HG03097 (cell line): ENCODE measurements at regions not wholly inside any gene's neighbourhood (a gene's known extent, or its start where the extent isn't known, plus 50 kb on each side); places are given as distances from the start of the nearest gene placed in this dataset.
"Not testable (repeated sequence)": the region's sequence is repeated elsewhere in the genome, so short reads cannot be mapped to it uniquely, and the experiment has no call there.

ENCODE experiments used
- ATAC-seq: cut with Tn5 transposase; IDR thresholded peaks from one replicate; pipeline ENCODE4 v1.9.1; 2021; ENCODE audit not compliant: unreplicated experiment, low FRiP score

DNA sequence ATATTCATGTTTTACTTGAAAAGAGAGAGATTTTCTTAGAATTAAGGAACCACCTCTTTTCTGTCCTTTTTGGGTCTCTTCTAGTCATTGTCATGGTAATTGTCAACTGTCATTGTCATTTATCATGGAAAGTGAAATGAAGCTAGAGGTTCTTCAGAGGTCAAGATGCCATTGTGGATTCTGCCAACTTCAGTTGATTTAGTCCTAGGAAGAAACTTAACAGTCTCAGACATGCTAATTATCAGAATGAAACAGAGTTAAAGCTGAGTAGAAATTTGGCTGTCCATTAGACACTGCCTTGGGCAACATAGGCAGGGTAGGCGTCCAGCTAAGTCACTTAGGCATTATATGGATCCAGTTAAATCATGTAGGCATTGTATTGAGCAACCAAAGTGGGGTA is 796.1 kb upstream of the ADGRL3 start:
- ATAC-seq: no peak

DNA sequence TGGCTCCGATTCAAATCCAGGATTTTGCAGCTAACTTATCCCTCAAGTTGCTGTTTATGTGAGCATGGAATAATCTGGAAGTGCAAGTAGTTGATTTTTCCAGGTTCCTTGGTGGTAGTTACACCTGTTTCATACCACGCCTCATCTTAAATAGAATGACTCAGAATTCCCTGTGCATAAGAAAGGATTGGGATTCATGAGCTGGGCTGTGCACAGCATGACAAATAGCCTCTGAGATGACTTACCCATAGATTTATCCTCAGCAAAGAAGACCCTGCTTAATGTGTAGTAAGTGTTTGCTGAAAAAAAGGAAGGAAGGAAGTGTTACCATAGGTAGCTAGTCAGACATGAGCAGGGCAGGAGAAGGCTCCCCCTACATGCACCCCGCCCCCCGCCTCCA is 777.7 kb upstream of the ADGRL3 start:
- ATAC-seq: no peak

DNA sequence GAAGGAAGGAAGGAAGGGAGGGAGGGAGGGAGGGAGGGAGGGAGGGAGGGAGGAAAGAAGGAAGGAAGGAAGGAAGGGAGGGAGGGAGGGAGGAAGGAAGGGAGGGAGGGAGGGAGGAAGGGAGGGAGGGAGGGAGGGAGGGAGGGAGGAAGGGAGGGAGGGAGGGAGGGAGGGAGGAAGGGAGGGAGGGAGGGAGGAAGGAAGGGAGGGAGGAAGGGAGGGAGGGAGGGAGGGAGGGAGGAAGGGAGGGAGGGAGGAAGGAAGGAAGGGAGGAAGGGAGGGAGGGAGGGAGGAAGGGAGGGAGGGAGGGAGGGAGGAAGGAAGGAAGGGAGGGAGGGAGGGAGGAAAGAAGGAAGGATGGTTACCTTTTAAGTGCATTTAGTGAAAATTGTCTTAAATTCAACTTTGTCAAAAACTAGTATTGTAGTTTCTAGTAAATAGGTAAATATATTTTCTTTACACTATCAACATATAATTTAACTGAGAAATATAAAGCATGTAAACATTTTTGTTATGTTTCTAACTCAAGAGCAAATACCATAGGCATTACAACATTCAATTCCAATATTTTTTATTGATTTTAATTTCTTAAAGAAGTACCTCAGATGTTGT is 776.4 kb upstream of the ADGRL3 start:
- not testable (repeated sequence) for ATAC-seq

DNA sequence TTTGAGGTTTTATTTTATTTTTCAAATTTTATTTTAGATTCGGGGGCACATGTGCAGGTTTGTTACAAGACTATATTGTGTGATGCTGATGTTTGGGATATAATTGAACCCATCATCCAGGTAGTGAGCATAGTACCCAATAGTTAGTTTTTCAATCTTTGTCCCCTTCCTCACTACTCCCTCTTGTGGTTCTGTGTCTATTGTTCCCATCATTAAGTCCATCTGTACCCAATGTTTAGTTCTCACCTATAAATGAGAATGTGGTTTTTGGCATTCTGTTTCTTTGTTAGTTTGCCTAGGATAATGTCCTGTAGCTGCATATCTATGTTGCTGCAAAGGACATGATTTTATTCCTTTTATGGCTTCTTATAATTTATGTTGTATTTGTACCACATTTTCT is 767.2 kb upstream of the ADGRL3 start:
- no peak for ATAC-seq

DNA sequence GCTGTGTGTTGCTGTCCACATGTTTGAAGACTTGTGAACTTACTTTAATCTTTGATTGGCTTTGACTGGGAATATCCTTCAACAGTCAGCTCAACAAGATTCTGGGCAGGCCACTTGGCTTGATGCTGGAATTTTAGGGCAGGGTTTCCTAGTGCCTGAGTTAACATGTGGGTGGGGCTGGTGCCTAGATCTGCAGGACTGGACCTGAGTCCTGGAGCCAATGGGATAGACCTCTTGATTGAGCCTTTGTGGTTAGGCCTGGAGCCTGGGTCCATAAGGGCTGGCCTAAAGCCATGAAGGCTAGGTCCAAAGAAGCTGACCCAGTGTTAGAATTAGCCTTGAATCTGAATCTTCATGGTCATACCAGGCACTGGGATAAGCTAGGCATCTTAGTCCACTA is 757.1 kb upstream of the ADGRL3 start:
- ATAC-seq: no peak

DNA sequence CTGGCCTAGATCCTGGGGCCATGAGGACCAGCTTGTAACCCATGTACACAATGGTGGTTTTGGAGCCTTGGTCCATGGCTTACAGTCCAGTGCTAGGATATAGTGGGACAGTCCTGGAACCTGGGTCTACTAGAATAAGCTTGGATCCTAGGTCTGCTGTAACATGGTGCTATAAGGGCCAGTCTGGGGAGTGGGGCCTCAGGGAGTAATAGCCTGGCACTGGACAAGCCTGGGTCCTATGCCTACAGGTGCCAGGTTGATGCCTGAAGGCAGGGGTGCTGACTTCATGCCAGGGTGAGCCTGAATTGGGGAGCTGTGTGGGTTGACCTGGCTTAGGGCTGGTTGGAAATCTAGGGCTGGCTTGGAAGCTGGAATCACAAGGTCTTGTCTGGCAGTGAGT is 756.3 kb upstream of the ADGRL3 start:
- no peak for ATAC-seq

DNA sequence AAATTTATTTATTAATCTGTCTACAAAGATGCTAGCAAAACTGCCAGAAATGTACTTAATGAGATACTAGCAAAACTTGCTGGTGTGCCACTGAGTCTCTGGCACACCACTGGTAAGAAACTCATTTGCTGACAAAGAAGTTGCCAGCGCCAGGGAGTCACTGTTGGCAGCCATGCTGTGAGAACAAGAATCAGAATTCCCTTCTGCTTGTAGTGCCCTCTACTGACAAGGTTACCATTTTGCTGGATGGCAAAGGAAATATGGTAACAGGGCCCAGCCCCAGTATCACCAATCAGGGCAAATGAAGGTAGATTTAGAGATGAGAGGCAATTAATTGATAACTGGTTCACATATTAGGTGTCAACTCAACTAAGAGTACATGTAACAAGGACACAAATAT is 750.1 kb upstream of the ADGRL3 start:
- no peak for ATAC-seq

DNA sequence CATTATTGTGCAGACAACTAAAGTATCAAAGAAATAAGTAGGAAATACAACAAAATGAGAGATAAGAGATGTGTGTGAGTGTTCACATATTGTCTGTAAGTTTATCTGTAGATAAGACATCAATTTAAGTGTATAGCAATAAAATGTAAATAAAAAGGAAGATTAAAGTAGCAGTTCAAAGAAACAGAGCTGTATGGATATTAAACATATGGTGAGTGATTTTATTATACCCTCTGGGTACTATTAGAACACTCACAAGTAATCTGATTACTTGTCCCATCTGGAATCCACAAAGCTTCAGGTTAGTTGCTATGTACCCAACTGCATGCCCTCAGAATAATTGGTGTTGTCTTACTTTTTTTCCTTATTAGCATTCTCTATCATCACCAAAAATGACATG is 747.9 kb upstream of the ADGRL3 start:
- no peak for ATAC-seq

DNA sequence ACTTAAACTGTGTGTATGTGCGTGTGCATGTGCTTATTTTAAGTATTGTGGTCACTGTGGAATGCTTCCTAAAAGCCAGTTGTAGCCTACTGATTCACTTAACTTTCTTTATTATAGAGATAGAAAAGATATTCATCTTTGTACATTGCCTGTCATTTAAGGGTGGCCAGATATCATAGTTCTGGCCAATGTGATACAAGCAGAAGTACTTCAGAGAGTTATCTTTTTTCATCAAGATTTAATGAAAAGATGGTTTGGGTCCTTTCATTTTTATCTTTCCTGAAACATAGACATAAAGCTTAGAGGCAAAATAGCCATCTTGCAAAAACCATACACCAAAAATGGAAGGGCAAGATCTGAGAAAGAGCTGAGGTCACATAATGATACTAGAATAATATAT is 744.7 kb upstream of the ADGRL3 start:
- no peak for ATAC-seq

DNA sequence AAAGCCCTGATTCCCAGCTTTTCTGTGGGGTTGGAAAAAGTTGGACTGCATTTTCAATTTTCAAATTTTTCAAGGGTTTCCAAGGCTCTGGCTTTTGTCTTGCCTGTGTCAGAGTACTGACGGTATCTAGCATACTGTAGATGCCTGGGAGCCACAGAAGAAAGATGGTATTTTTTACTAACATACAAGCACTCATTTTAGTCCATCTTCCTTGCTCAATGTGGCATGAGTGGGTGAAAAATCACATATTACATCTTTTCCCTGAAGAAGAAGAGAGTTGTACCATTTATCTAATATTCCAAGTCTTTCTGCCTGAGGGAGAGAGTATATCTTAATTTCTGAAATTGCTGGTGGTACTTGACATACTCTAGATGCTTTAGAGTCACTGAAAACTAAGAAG is 738.6 kb upstream of the ADGRL3 start:
- ATAC-seq: no peak

DNA sequence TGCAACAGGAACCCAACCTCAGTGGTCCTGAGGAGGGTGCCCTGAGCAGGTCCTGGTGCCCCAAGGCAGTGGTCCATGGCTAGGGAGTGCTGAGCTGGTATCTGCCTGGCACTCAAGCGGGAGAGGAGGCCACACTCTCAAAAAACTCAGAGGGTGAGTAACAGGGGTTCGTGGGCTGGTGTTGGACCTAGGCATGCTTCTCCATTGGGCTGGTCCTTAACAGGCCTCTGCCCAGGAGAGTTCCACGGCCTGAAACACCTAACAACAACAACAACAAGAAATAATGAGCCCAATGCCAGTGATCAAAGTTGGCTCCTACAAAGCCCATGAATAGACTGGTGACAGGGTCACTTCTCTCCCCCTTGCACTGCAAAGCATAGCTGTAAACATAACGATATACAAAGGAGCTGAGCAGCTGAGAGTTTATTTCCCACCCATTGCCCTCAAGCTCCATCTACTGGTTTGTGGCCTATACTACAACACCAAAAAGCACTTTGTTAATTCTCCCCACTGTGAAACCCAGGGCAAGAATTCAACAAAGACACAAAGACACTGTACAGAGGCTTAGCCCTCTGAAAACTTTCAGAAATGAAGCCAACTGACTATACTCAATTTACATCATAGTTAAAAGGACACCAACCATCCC is 736.1 kb upstream of the ADGRL3 start:
- ATAC-seq: no peak

DNA sequence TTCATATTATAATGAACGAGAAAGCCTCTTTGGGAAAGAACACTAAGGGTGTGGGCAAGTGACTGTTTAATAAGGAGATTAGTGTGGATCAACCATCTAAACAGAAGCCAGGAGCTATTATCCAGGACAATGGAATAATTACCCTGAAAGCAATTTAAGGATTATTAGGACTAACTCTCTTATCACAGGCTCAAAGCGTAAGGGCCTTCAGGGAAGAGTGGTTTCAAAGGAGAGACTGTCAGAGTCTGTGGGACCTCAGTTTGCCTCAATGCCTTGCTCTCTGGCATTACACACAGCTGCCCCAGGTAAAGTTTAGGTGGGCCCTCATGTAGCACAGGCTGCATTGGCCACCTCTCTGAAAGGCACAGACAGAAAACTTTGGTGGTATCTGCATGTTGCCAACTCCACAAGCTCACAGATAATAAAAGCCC is 717.2 kb upstream of the ADGRL3 start:
- no peak for ATAC-seq

DNA sequence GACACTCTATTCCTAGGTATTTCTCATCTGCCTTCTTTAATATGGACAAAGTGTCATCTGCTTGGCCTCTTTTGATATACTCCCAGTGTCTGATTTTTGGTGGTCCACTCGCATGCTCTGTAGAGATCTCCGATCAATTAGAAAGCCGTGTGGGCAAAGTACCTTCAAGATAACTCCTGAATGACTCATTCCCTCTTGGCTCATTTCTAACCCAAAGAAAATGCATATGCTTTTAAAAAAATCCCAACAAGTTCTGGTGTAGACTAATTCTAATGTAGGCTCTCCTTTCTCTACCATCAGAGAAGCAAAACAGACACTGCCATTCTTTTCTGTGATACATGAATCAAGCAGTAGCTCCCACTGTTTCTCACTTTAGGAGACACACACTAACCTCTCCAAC is 714.9 kb upstream of the ADGRL3 start:
- ATAC-seq: no peak

DNA sequence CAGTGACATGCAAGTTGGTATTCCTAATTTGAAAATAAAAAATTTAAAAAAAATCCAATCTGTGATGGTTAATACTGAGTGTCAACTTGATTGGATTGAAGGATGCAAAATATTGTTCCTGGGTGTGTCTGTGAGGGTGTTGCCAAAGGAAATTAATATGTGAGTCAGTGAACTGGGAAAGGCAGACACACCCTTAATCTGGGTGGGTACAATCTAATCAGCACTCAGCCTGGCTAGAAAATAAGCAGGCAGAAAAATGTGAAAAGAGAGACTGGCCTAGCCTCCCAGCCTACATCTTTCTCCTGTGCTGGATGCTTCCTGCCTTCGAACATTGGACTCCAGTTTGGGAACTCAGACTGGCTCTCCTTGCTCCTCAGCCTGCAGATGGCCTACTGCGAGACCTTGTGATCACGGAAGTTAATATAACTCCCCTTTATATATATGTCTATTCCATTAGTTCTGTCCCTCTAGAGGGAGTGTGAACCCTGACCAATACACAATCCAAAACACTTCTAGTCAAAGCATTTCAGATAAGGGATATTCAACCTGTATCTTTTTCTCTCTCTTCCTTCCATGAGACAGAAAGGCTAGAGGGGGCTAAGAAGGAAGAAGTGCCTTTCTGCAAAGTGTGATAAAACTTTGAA is 712.9 kb upstream of the ADGRL3 start:
- ATAC-seq: not testable (repeated sequence)

DNA sequence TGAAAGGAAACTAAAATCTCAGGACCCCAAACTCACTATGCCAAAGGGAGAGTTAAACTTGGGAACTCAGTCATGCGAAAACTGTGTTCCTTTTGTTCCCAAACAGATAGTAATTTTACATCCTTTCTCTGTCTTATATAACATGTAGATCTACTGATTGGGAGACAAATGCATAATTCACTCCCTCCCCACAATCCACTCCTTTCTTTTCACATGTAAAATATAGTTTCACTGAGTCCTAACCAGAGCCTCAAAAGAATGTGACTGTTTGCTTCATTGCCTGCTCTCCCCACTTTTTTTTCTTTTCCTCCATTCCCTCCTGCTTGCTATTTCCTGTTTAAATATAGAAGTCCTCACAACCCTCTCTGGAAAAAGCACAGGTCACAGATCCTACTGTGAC is 699.3 kb upstream of the ADGRL3 start:
- ATAC-seq: no peak

DNA sequence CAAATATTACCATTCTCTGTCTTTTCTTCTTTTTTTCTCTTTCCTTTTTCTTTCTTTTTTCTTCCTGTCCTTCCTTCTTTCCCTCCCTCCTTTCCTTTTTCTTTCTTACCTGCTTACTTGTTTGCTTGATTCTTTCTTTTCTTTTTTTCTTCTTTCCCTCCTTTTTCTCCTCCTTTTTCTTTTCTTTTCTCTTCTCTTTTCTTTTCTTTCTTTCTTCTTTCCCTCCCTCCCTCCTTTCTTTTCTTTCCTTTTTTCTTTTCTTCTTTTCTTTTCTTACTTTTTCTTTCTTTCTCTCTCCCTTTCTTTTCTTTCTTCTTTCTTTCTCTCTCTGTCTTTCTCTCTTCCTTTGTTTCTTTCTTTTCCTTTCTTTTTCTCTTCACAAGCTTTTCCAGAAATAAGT is 697.4 kb upstream of the ADGRL3 start:
- ATAC-seq: no peak

DNA sequence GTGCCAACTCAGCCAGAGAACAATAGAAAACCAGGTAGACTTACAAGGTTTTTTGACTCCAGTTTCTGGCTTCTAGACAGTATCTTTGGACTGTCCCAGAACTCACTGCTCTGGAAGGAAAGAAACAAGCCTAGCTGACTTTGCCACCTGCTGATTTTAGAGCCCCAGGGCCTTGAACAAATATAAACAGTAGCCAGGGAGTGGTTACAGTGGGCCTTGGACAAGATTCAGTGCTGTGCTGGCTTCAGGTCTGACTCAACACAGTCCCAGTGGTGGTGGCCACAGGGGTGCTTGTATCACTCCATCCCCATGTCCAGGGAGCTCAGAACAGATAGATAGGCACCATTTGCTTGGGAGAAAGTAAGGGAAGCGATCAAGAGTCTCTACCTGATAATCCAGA is 694.1 kb upstream of the ADGRL3 start:
- ATAC-seq: no peak

DNA sequence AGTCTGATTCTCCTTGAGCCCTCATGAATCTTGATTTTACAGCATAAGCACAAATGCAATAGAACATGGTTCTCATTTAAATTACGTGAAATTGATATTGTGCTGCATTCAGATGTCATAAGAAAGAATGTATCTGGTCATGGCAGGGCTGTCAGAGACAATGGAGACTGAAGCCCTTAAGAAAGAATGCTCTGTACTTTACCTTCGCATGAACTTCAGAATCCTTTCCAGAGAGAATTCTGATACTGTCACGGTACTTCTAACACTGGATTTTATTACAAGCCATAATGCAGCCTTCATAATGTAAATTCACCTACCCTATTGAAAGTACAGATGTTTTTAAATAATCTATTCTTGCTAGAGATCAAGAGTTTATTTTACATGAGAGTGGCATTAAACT is 677.9 kb upstream of the ADGRL3 start:
- ATAC-seq: no peak

DNA sequence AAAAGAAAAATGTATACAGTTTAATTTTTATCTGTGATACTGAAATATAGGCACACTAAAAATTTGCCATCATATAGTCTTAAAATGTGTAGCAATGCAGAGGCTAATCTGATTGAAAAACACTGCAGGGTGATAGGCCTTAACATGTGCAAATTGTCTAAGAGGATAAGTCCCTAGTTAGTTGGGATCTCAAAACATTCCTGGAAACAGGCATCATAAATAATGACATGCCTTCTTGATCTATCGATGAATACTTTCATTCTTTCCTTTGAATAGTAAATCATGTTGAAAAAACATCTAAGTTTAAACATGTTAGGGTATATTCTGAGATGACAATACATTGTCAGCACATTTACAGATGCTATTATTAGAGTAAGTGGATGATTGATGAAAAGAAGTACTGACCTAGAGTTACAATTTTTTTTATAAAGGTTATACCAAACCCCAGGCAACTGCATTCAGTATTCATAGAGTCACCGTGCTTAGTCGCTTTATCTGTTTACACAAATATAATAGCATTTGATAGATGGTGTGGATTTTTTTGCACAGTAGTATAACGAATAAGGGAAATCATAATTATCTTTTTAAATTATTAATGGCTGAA is 668.2 kb upstream of the ADGRL3 start:
- ATAC-seq: no peak

DNA sequence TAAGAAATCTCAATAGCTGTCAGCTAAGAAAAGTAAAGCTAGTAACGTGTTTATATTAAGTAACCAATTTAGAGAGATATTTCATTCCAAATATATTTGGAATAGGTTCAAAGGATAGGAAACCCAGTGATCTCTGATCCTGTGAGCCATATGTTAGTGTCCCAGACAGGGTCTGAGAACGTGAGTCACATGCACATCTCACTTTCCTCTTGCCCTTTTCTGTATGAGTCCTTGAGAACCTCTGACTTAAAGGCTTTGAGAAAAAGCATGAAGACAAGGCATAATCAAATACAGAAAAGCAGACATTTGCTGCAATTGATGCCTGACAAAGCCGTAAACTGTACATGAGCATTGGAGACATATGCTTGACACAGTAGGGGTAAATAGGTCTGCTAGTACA is 655.1 kb upstream of the ADGRL3 start:
- ATAC-seq: no peak

DNA sequence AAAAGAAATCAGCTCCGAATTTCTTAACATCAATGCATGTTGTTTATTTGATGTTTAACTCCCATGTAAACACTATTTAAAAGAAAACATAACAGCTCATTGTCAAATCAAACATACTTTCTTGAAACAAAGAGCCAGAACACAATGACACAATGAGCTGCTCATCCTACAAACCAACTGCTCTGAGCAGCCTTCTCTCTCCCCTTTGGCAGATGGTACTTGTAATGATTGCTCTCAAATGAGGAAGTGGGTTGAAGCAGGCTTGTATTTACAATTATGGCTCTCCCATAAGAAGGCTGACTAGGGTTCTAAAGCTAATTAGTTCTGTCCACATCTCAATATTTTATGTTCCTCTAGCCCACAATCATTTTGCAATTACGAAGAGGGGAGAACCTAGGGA is 637.8 kb upstream of the ADGRL3 start:
- ATAC-seq: no peak

DNA sequence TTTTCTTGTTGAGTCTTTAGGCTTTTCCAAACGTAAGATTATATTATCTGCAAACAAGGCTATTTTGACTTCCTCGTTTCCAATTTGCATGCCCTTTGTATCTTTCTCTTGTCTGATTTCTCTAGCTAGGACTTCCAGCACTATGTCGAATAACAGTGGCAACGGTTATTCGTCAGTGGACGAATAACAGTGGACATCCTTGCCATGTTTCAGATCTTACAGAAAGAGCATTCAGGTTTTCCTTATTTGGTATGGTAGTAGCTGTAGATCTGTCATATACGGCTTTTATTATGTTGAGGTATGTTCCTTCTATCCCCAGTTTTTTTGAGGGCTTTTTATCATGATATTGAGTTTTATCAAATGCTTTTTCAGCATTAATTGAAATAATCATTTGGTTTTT is 634.6 kb upstream of the ADGRL3 start:
- ATAC-seq: no peak
